Astrocyte of the cerebellum (primary cell): ENCODE measurements at regions not wholly inside any gene's neighbourhood (a gene's known extent, or its start where the extent isn't known, plus 50 kb on each side); places are given as distances from the start of the nearest gene placed in this dataset.

Experiments
- DNase-seq: peaks from one replicate; pipeline ENCODE4 v3.0.0-alpha.2; 2011; ENCODE audit warnings: low read depth
- H3K4me3 ChIP-seq: 2 replicates; pipeline ENCODE4 v1.5.1; 2011; ENCODE audit warnings: mild to moderate bottlenecking, low read depth, low read length, moderate library complexity
- in situ Hi-C: cut with HindIII; loops from 2 replicates; pipeline ENCODE4 v1.10.0; 2017; ENCODE audit warnings: low sequenced_read_pairs
- TF ChIP-seq, protein P1 (sequence below): IDR thresholded peaks from 2 replicates; pipeline ENCODE4 v1.5.1; 2012; ENCODE audit warnings: low read length, low read depth, moderate library complexity, mild to moderate bottlenecking; ENCODE audit errors: missing control alignments

DNA sequence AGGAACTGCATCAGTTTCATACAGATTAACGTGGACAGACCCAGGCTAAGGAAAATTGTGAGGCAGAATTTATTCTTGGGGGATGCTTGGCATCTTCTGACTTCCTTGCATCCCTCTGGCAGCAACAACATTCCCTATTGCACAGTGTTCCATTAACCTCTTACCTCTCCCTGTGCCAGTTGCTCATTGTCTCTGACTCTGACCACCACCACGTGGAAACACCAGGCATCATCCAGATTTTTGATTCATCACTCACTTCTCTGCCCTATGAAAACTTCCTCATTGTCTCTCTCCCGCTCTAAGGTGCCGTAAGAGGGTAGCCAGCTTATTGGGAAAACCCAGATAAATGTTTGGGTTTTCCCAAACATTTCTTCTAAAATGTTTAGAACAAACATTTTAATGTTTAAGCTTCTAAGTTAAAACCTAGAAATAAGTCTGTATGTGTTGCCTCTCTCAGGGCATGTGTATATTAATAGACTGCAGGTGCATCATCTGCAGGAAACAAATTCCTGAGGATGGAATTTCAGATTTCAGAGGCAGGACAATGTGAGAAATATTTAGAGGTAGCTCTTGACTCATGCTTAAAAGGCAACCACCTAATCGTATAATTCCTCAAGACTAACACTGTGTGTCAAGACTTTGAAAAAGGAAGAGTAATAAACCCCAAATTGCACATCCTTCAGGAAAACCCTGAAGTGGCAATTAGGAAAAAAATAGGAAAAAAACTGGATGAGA is 64.5 kb upstream of the SLC35F4 start:
- no peak for DNase-seq
- TF ChIP-seq, protein P1, sequence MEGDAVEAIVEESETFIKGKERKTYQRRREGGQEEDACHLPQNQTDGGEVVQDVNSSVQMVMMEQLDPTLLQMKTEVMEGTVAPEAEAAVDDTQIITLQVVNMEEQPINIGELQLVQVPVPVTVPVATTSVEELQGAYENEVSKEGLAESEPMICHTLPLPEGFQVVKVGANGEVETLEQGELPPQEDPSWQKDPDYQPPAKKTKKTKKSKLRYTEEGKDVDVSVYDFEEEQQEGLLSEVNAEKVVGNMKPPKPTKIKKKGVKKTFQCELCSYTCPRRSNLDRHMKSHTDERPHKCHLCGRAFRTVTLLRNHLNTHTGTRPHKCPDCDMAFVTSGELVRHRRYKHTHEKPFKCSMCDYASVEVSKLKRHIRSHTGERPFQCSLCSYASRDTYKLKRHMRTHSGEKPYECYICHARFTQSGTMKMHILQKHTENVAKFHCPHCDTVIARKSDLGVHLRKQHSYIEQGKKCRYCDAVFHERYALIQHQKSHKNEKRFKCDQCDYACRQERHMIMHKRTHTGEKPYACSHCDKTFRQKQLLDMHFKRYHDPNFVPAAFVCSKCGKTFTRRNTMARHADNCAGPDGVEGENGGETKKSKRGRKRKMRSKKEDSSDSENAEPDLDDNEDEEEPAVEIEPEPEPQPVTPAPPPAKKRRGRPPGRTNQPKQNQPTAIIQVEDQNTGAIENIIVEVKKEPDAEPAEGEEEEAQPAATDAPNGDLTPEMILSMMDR: no peak
- in situ Hi-C loops: no loop called here
- no peak overlapping the region for H3K4me3 ChIP-seq

DNA sequence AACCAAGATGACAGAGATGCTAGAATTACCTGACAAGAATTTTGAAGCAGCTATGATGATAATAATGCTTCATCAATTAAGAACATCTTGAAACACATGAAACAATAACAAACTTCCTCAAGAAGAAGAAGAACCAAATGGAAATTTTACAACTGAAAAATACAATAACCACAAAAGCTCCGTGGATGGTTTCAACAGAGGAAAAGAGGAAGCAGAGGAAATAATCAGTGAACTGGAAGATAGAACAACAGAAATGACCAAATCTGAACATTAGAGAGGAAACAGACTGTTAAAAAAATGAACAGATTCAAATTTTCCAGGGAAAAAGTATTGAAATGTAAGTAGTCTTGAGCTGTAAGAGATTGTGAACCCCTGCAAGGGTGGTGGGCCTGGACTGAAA is 62.8 kb upstream of the SLC35F4 start:
- in situ Hi-C loops: no loop called here
- TF ChIP-seq, protein P1: no peak
- no peak overlapping the region for H3K4me3 ChIP-seq
- DNase-seq: no peak

DNA sequence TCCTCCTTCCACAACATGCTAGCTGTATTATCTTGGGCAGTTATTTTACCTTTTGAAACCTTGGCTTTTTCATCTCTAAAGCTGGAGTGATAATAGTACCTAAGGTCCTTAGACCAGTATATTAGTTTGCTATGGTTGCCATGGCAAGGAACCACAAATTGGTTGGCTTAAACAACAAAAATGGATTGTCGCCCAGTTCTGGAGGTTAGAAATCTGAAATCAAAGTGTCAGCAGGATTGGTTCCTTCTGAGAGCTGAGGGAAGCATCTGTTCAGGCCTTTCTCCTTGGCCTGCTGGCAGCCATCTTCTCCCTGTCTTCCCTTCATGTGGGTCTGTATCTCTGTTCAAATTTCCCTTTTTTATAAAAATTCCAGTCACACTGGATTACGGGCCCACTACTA is 55.5 kb upstream of the SLC35F4 start:
- no peak for DNase-seq
- TF ChIP-seq, protein P1: no peak
- H3K4me3 ChIP-seq: no peak overlapping the region
- in situ Hi-C loops: no loop called here

DNA sequence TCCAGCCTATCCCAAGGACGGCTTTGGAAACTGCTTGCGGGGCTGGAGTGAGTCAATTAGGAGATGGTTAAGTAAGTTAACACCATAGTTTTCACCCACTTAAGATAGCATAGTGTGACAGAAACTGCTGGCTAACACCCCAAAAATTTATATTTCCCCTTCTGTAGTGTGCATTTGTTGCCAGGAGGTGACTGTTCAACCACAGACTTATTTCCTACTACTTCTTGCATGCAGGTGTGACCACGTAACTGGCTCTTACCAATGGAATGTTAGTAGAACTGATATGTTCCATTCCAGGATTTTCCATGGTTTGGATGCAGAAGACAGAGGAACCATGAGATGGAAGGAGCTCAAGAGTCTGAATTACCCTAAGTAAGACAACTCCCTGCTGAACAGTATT is 52.9 kb upstream of the SLC35F4 start:
- in situ Hi-C loops: no loop called here
- H3K4me3 ChIP-seq: no peak overlapping the region
- peak; percentile 16 for DNase-seq
- TF ChIP-seq, protein P1: no peak
